ENCODE measurements at regions not wholly inside any gene's neighbourhood (a gene's known extent, or its start where the extent isn't known, plus 50 kb on each side); places are given as distances from the start of the nearest gene placed in this dataset.
"Not testable (repeated sequence)": the region's sequence is repeated elsewhere in the genome, so short reads cannot be mapped to it uniquely, and the experiment has no call there.

DNA sequence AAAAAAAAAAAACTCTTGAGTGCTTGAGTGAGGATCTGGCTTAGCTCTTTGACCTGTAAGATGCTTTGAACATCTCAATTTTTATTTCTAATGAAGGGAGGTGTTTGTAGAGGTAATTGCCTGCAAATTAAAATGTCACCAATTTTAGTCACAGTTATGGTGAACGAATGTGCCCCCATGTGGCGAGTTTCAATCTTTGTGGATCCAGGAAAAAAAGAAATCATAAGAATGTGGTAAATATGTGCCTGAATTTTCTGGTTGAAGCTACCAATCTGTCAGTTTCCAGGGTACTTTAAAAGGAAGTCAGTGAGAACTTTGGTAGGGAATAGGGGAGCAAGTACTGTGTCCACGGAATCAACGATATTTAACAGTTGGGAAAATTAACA is 1772.4 kb upstream of the CDH9 start:
- Histone ChIP-seq H3K36me3 (no peaks in the 10 kb centered on the region), H3K27ac (no peak overlapping the region), H3K9me3 (no peaks in the 10 kb centered on the region), H3K27me3 (no peaks in the 10 kb centered on the region), H3K4me3 (no peak overlapping the region), H3K4me1 (no peaks in the 10 kb centered on the region)
- 88% methylated on average over 4 of the region's 4 CpGs for WGBS
- TF ChIP-seq POLR2AphosphoS5 (IDR thresholded peaks at IDR 0.05) (no peak), EP300 (IDR thresholded peaks at IDR 0.05) (no peak), POLR2A (IDR thresholded peaks at IDR 0.05) (no peak)
- TF ChIP-seq, protein P1, sequence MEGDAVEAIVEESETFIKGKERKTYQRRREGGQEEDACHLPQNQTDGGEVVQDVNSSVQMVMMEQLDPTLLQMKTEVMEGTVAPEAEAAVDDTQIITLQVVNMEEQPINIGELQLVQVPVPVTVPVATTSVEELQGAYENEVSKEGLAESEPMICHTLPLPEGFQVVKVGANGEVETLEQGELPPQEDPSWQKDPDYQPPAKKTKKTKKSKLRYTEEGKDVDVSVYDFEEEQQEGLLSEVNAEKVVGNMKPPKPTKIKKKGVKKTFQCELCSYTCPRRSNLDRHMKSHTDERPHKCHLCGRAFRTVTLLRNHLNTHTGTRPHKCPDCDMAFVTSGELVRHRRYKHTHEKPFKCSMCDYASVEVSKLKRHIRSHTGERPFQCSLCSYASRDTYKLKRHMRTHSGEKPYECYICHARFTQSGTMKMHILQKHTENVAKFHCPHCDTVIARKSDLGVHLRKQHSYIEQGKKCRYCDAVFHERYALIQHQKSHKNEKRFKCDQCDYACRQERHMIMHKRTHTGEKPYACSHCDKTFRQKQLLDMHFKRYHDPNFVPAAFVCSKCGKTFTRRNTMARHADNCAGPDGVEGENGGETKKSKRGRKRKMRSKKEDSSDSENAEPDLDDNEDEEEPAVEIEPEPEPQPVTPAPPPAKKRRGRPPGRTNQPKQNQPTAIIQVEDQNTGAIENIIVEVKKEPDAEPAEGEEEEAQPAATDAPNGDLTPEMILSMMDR (IDR thresholded peaks at IDR 0.05), result no peak
- no peak for DNase-seq (ENCODE audit: low spot score in 2 of 2)

DNA sequence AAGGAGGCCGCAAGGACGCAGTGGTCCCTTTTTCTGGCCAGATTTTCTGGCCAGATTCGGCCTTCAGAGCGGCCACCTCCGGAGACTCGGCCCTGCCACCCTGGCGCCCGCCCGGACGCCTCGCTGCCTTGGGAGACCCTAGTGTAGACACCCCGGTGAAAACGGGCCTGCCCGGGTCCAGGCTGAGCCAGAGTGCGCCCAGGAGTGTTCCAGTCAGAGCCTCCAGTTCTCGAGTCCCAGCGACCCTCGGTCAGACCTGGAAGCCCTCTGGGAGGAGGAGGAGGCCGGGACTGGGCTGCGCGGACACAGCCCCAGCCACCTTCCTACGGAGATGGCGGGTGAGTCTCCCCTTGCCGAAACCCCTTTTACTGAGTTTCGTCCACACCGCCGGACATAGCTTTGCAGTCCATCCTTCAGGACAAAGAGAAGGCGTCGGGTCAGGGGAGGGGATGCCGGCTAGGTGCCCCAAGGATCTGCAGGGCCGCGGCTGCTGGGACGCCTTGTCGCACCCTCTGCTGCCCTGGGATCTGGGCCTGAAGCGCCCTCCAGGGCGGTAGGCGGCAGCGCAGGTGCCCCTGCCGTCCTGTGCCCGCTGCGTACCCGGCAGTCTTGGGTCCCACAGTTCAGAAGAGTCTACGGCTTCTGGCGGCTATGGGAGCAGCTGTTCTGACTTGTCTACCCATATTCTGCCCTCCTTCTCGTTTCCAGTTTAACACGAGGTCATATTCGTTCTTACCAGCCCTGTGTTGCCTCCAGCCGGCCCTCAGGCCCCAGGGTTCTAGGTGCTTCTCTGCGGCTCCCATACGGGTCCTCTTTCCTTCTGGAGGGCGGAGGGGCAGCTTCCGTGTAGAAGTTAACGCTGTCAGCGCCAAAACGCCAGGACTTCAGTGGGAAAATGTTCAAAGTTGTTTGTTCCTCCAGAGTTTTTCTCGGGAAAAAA is 1771.7 kb upstream of the CDH9 start:
- H3K36me3 ChIP-seq, result no peaks in the 10 kb centered on the region
- no peak overlapping the region for H3K4me3 ChIP-seq
- TF ChIP-seq, protein P1 (IDR thresholded peaks at IDR 0.05), result no peak
- TF ChIP-seq POLR2AphosphoS5 (IDR thresholded peaks at IDR 0.05) (no peak), POLR2A (IDR thresholded peaks at IDR 0.05) (no peak), EP300 (IDR thresholded peaks at IDR 0.05) (no peak)
- no peaks in the 10 kb centered on the region for H3K27me3 ChIP-seq
- peak in 1 of 2 donors; percentile 44 for DNase-seq (ENCODE audit: low spot score in 2 of 2)
- WGBS, result 92% methylated on average over 53 of the region's 56 CpGs
- H3K9me3 ChIP-seq, result no peaks in the 10 kb centered on the region
- H3K27ac ChIP-seq, result no peak overlapping the region
- no peaks in the 10 kb centered on the region for H3K4me1 ChIP-seq

DNA sequence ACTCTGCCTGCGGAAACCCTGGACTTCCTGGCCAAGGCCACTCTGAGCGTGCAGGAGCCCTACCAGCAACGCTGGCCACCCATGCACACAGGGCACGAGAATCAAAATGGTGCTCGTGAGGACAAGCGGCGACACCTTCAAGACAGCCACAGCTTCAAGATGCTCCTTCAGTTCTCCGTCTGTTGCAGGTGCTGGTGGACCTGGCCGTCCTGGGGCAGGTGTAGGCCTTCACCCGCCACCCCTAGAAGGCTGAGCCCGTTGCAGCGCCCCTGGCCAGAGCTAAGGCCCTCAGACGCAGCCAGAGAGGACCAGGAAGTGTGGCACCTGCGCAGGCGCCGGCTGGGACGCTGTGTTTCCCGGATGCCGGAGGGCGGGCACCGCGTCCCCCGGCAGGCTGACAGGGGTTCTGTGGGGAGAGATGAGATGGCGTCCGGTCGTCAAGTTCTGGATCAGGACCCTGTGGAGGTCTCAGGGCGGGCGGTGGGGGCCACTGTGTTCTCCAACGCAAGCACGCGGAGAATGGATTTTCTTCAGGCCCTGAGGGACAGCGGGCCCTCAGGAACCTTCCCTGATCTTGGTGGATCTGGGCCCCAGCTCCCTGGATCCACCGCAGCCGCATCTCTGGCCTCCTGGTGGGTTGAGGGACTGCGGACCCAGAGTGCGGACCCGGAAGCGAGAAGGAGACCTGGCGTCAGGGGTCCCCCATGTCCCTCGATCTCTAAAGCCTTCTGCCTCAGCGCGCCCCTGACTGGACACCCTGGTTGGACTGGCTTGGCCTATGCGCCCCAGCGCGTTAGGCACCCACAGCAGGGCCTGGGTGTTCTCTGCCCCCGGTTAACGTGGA is 1770.8 kb upstream of the CDH9 start:
- TF ChIP-seq, protein P1 (IDR thresholded peaks at IDR 0.05), result no peak
- TF ChIP-seq POLR2A (IDR thresholded peaks at IDR 0.05) (no peak), EP300 (IDR thresholded peaks at IDR 0.05) (no peak), POLR2AphosphoS5 (IDR thresholded peaks at IDR 0.05) (no peak)
- H3K36me3 ChIP-seq, result no peaks in the 10 kb centered on the region
- no peak overlapping the region for H3K27ac ChIP-seq
- no peaks in the 10 kb centered on the region for H3K27me3 ChIP-seq
- 95% methylated on average over 33 of the region's 47 CpGs for WGBS
- H3K4me1 ChIP-seq, result no peaks in the 10 kb centered on the region
- DNase-seq (ENCODE audit: low spot score in 2 of 2), result peak in 1 of 2 donors; percentile 44
- no peaks in the 10 kb centered on the region for H3K9me3 ChIP-seq
- no peak overlapping the region for H3K4me3 ChIP-seq

DNA sequence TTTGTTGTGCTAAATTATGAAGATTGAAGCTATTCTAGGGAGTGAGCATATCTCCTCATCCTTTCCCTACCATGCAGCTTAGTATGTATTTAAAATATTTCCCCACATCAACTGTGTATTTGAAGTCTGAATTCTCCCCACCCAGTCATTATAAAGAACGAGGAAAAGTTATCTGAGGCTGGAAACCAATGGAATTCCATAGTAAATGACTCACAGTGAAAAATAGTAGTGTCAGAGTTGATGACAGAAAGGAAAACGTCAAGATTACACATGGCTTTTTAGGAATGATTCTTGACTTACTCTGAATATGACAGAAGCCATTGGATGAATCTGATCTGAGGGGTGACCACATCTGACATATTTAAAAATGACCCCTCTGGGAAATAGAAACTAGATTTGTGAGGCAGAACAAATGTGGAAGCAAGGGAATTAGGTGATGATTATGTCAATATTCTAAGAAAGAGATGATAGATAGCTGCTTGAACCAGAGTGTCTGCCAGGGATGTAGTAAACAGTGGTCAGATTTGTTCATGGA is 1768.9 kb upstream of the CDH9 start:
- 25% methylated on average over 2 of the region's 2 CpGs for WGBS
- Histone ChIP-seq H3K27ac (no peak overlapping the region), H3K27me3 (no peaks in the 10 kb centered on the region), H3K36me3 (no peaks in the 10 kb centered on the region), H3K4me1 (no peaks in the 10 kb centered on the region), H3K4me3 (no peak overlapping the region), H3K9me3 (no peaks in the 10 kb centered on the region)
- TF ChIP-seq, protein P1 (IDR thresholded peaks at IDR 0.05), result no peak
- TF ChIP-seq EP300 (IDR thresholded peaks at IDR 0.05), result no peak
- no peak for TF ChIP-seq POLR2A (IDR thresholded peaks at IDR 0.05)
- TF ChIP-seq POLR2AphosphoS5 (IDR thresholded peaks at IDR 0.05), result no peak
- DNase-seq (ENCODE audit: low spot score in 2 of 2), result no peak

DNA sequence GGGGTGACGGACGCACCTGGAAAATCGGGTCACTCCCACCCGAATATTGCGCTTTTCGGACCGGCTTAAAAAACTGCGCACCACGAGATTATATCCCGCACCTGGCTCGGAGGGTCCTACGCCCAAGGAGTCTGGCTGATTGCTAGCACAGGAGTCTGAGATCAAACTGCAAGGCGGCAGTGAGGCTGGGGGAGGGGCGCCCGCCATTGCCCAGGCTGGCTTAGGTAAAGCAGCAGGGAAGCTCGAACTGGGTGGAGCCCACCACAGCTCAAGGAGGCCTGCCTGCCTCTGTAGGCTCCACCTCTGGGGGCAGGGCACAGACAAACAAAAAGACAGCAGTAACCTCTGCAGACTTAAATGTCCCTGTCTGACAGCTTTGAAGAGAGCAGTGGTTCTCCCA is 1760.6 kb upstream of the CDH9 start:
- not testable (repeated sequence) for H3K27ac ChIP-seq; H3K36me3 ChIP-seq; H3K4me3 ChIP-seq; H3K4me1 ChIP-seq; DNase-seq (ENCODE audit: low spot score in 2 of 2); H3K27me3 ChIP-seq; H3K9me3 ChIP-seq
- WGBS, result 94% methylated on average over 15 of the region's 16 CpGs
